CD14-positive monocyte (primary cell): ENCODE measurements at regions not wholly inside any gene's neighbourhood (a gene's known extent, or its start where the extent isn't known, plus 50 kb on each side); places are given as distances from the start of the nearest gene placed in this dataset.

Experiments
- DNase-seq, 3 donors: peaks; one replicate each; pipeline ENCODE4 v3.0.0-alpha.2; 2011 to 2022
- H2AFZ ChIP-seq: 2 replicates; pipeline ENCODE4 v1.6.0; 2012; ENCODE audit warnings: mild to moderate bottlenecking, low read depth, low read length, inconsistent platforms; ENCODE audit not compliant: insufficient read depth, poor library complexity, severe bottlenecking
- H3K27ac ChIP-seq, 2 donors: 1 replicate in 1 of 2; 2 replicates in 1 of 2; pipeline ENCODE4 v1.5.1; 2012 to 2013; ENCODE audit warnings: low read length in 2 of 2, control low read depth in 1 of 2, inconsistent platforms in 1 of 2, low read depth in 1 of 2, mild to moderate bottlenecking in 1 of 2
- H3K27me3 ChIP-seq, 2 donors: one replicate each; pipeline versions ENCODE4 v1.6.0 to v1.6.1; 2011 to 2013; ENCODE audit warnings: low read length in 2 of 2; ENCODE audit not compliant: control insufficient read depth in 2 of 2, insufficient read depth in 2 of 2
- H3K36me3 ChIP-seq, 2 donors: replicated peaks in 1 of 2; 1 replicate in 1 of 2; 2 replicates in 1 of 2; pipeline versions ENCODE4 v1.5.1 to v1.6.1; 2012 to 2013; ENCODE audit warnings: low read length in 2 of 2, control low read depth in 1 of 2, inconsistent platforms in 1 of 2, mild to moderate bottlenecking in 1 of 2; ENCODE audit not compliant: insufficient read depth in 2 of 2, control insufficient read depth in 1 of 2
- H3K4me1 ChIP-seq, 2 donors: 1 replicate in 1 of 2; 2 replicates in 1 of 2; pipeline versions ENCODE4 v1.5.1 to v1.6.1; 2012 to 2013; ENCODE audit warnings: low read length in 2 of 2, control low read depth in 1 of 2, inconsistent platforms in 1 of 2, mild to moderate bottlenecking in 1 of 2, moderate library complexity in 1 of 2; ENCODE audit not compliant: insufficient read depth in 2 of 2, control insufficient read depth in 1 of 2
- H3K4me2 ChIP-seq: replicated peaks from 2 replicates; pipeline ENCODE3; 2012; ENCODE audit warnings: low read length, moderate library complexity, mild to moderate bottlenecking; ENCODE audit not compliant: poor library complexity, severe bottlenecking; ENCODE audit errors: extremely low read depth
- H3K4me3 ChIP-seq, 3 experiments: fragments of 200-600 bp in 1 of 3; sonication (generic) in 1 of 3; replicated peaks in 1 of 3; 1 replicate in 2 of 3; 2 replicates in 1 of 3; pipeline ENCODE4 v1.5.1; 2011 to 2013; ENCODE audit warnings: low read length in 3 of 3, mild to moderate bottlenecking in 3 of 3, control low read depth in 2 of 3, low read depth in 2 of 3, inconsistent platforms in 1 of 3, moderate library complexity in 1 of 3
- H3K79me2 ChIP-seq: 2 replicates; pipeline ENCODE4 v1.6.0; 2012; ENCODE audit warnings: mild to moderate bottlenecking, control low read depth, inconsistent platforms, low read length, moderate library complexity; ENCODE audit not compliant: insufficient read depth
- H3K9ac ChIP-seq: 2 replicates; pipeline ENCODE4 v1.6.0; 2017; ENCODE audit warnings: low read length, mild to moderate bottlenecking; ENCODE audit not compliant: insufficient read depth, poor library complexity, severe bottlenecking
- H3K9me3 ChIP-seq, 2 donors: replicated peaks in 1 of 2; 1 replicate in 1 of 2; 2 replicates in 1 of 2; pipeline versions ENCODE4 v1.5.1 to v1.6.1; 2012 to 2013; ENCODE audit warnings: low read length in 2 of 2, control low read depth in 1 of 2; ENCODE audit not compliant: control insufficient read depth in 1 of 2, insufficient read depth in 1 of 2
- H4K20me1 ChIP-seq: 2 replicates; pipeline ENCODE4 v1.6.0; 2012; ENCODE audit warnings: mild to moderate bottlenecking, low read length, control low read depth, moderate library complexity; ENCODE audit not compliant: insufficient read depth
- H3K27ac Mint-ChIP-seq, 7 donors: one replicate each; pipeline ENCODE4 v1.8.0; 2020; ENCODE audit warnings: mild to moderate bottlenecking in 7 of 7, mixed read lengths in 7 of 7, moderate library complexity in 6 of 7, inconsistent platforms in 2 of 7
- H3K27me3 Mint-ChIP-seq, 3 donors: one replicate each; pipeline ENCODE4 v1.8.0; 2021 to 2022; ENCODE audit warnings: low read depth in 3 of 3, mild to moderate bottlenecking in 3 of 3, mixed read lengths in 3 of 3, moderate library complexity in 3 of 3, inconsistent platforms in 1 of 3
- H3K36me3 Mint-ChIP-seq, 2 donors: one replicate each; pipeline ENCODE4 v1.8.0; 2020; ENCODE audit warnings: mixed read lengths in 2 of 2, inconsistent platforms in 1 of 2, mild to moderate bottlenecking in 1 of 2
- H3K4me1 Mint-ChIP-seq: one replicate; pipeline ENCODE4 v1.8.0; 2020; ENCODE audit warnings: mild to moderate bottlenecking, mixed read lengths
- H3K4me3 Mint-ChIP-seq, 2 donors: one replicate each; pipeline ENCODE4 v1.8.0; 2020; ENCODE audit warnings: mild to moderate bottlenecking in 2 of 2, mixed read lengths in 2 of 2, moderate library complexity in 1 of 2
- H3K9me3 Mint-ChIP-seq, 7 donors: one replicate each; pipeline ENCODE4 v1.8.0; 2020 to 2022; ENCODE audit warnings: mixed read lengths in 7 of 7, mild to moderate bottlenecking in 6 of 7, moderate library complexity in 6 of 7, inconsistent platforms in 2 of 7
- WGBS: methylation state at CpG from one replicate; pipeline ENCODE4 v1.1.5; 2013; ENCODE audit warnings: missing lambda C conversion rate; ENCODE audit not compliant: insufficient coverage; 5-methylcytosine and 5-hydroxymethylcytosine counted together
- intact Hi-C, 2 donors: fragments of 100-400 bp; cut with micrococcal nuclease; formaldehyde crosslinking; loops; one replicate each; pipeline versions ENCODE4 v1.15.0 to v1.15.1; 2023
- TF ChIP-seq, protein P1 (sequence below): fragments of 200-600 bp; IDR thresholded peaks from one replicate; pipeline ENCODE4 v1.8.0; 2022; ENCODE audit warnings: antibody characterized with exemption, mild to moderate bottlenecking

GRCh38 chr1:166484471-166484870, 317.7 kb upstream of the FAM78B start:
- H3K27me3 Mint-ChIP-seq, result peaks cover 0 to 4% (median 2%) of the 10 kb centered on the region in 3 donors
- intact Hi-C loops, result no loop called here
- no peak overlapping the region for H3K9ac ChIP-seq
- H3K27ac ChIP-seq, result no peak overlapping the region
- H3K27me3 ChIP-seq, result no peaks in the 10 kb centered on the region
- H3K4me3 Mint-ChIP-seq, result no peak overlapping the region
- H3K27ac Mint-ChIP-seq, result no peak overlapping the region
- no peak for DNase-seq
- H3K4me3 ChIP-seq, result no peak overlapping the region
- peaks cover 5% of the 10 kb centered on the region for H3K4me1 Mint-ChIP-seq
- no peaks in the 10 kb centered on the region for H4K20me1 ChIP-seq
- H3K79me2 ChIP-seq, result no peaks in the 10 kb centered on the region
- no peaks in the 10 kb centered on the region for H3K36me3 Mint-ChIP-seq
- no peak overlapping the region for H2AFZ ChIP-seq
- peaks cover 5 to 10% of the 10 kb centered on the region in 2 donors for H3K4me1 ChIP-seq
- TF ChIP-seq, protein P1, sequence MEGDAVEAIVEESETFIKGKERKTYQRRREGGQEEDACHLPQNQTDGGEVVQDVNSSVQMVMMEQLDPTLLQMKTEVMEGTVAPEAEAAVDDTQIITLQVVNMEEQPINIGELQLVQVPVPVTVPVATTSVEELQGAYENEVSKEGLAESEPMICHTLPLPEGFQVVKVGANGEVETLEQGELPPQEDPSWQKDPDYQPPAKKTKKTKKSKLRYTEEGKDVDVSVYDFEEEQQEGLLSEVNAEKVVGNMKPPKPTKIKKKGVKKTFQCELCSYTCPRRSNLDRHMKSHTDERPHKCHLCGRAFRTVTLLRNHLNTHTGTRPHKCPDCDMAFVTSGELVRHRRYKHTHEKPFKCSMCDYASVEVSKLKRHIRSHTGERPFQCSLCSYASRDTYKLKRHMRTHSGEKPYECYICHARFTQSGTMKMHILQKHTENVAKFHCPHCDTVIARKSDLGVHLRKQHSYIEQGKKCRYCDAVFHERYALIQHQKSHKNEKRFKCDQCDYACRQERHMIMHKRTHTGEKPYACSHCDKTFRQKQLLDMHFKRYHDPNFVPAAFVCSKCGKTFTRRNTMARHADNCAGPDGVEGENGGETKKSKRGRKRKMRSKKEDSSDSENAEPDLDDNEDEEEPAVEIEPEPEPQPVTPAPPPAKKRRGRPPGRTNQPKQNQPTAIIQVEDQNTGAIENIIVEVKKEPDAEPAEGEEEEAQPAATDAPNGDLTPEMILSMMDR, result no peak
- no peaks in the 10 kb centered on the region for H3K9me3 Mint-ChIP-seq
- H3K36me3 ChIP-seq, result no peaks in the 10 kb centered on the region
- H3K4me2 ChIP-seq, result no peak overlapping the region
- no peaks in the 10 kb centered on the region for H3K9me3 ChIP-seq

GRCh38 chr1:166484871-166485270, 318.1 kb upstream of the FAM78B start:
- no peak overlapping the region for H3K27ac ChIP-seq
- Mint-ChIP-seq H3K4me3 (no peak overlapping the region), H3K4me1 (peaks cover 5% of the 10 kb centered on the region), H3K27ac (no peak overlapping the region), H3K9me3 (no peaks in the 10 kb centered on the region), H3K27me3 (peaks cover 0 to 4% (median 2%) of the 10 kb centered on the region in 3 donors), H3K36me3 (no peaks in the 10 kb centered on the region)
- H3K4me2 ChIP-seq, result no peak overlapping the region
- no peak overlapping the region for H3K9ac ChIP-seq
- H3K36me3 ChIP-seq, result no peaks in the 10 kb centered on the region
- H3K4me1 ChIP-seq, result peaks cover 7 to 14% of the 10 kb centered on the region in 2 donors
- TF ChIP-seq, protein P1, result no peak
- H3K9me3 ChIP-seq, result no peaks in the 10 kb centered on the region
- no peak for DNase-seq
- H4K20me1 ChIP-seq, result no peaks in the 10 kb centered on the region
- intact Hi-C loops, result loop anchor here in 1 of 2 donors (5.0 kb wide), 1 partner anchor 37 kb away; no protein-coding TSS in a partner anchor
- no peak overlapping the region for H2AFZ ChIP-seq
- no peaks in the 10 kb centered on the region for H3K27me3 ChIP-seq
- WGBS, result 100% methylated on average over 2 of the region's 6 CpGs
- H3K4me3 ChIP-seq, result no peak overlapping the region
- H3K79me2 ChIP-seq, result no peaks in the 10 kb centered on the region
